Loucy (cell line): ENCODE measurements at regions not wholly inside any gene's neighbourhood (a gene's known extent, or its start where the extent isn't known, plus 50 kb on each side); places are given as distances from the start of the nearest gene placed in this dataset.

ENCODE experiments used
- H2AFZ ChIP-seq: fragments of 200-600 bp; sonication (generic); 2 replicates; pipeline ENCODE4 v1.6.0; 2016; ENCODE audit warnings: antibody characterized with exemption, mild to moderate bottlenecking, low read length, moderate library complexity
- H3F3A ChIP-seq: fragments of 200-600 bp; 2 replicates; pipeline ENCODE4 v1.6.0; 2016; ENCODE audit warnings: antibody characterized with exemption, low read depth, mild to moderate bottlenecking
- H3K27me3 ChIP-seq: fragments of 200-600 bp; sonication (generic); 2 replicates; pipeline ENCODE4 v1.6.1; 2014; ENCODE audit warnings: low read length, mild to moderate bottlenecking; ENCODE audit not compliant: insufficient read depth, poor library complexity, severe bottlenecking
- H3K36me3 ChIP-seq: fragments of 200-600 bp; sonication (generic); 2 replicates; pipeline ENCODE4 v1.6.1; 2016; ENCODE audit warnings: low read length; ENCODE audit not compliant: insufficient read depth
- H3K4me1 ChIP-seq: fragments of 200-600 bp; sonication (generic); 2 replicates; pipeline ENCODE4 v1.5.1; 2014; ENCODE audit warnings: low read length, mild to moderate bottlenecking; ENCODE audit not compliant: insufficient read depth, poor library complexity, severe bottlenecking
- H3K4me2 ChIP-seq: fragments of 200-600 bp; sonication (generic); 2 replicates; pipeline ENCODE4 v1.6.0; 2014; ENCODE audit warnings: antibody characterized with exemption, low read length, low read depth, mild to moderate bottlenecking; ENCODE audit not compliant: poor library complexity, severe bottlenecking
- H3K4me3 ChIP-seq: fragments of 200-600 bp; sonication (generic); 2 replicates; pipeline ENCODE4 v1.5.1; 2014; ENCODE audit warnings: low read length, mild to moderate bottlenecking, mixed read lengths; ENCODE audit not compliant: poor library complexity, severe bottlenecking
- H3K79me2 ChIP-seq: fragments of 200-600 bp; sonication (generic); 2 replicates; pipeline ENCODE4 v1.6.1; 2014; ENCODE audit warnings: low read length; ENCODE audit not compliant: insufficient read depth
- H3K9ac ChIP-seq: fragments of 200-600 bp; sonication (generic); 2 replicates; pipeline ENCODE4 v1.6.0; 2014; ENCODE audit warnings: mild to moderate bottlenecking, low read depth, low read length, moderate library complexity; ENCODE audit not compliant: poor library complexity, severe bottlenecking
- H3K9me2 ChIP-seq: fragments of 200-600 bp; sonication (generic); replicated peaks from 2 replicates; pipeline ENCODE4 v1.6.1; 2016; ENCODE audit warnings: low read depth, low read length, mixed read lengths
- H3K9me3 ChIP-seq: fragments of 200-600 bp; sonication (generic); 2 replicates; pipeline ENCODE4 v1.6.1; 2014; ENCODE audit warnings: mild to moderate bottlenecking, antibody characterized with exemption, low read length, low read depth; ENCODE audit not compliant: insufficient read depth
- H4K20me1 ChIP-seq: fragments of 200-600 bp; sonication (generic); 2 replicates; pipeline ENCODE4 v1.6.0; 2014; ENCODE audit warnings: antibody characterized with exemption, low read length, mild to moderate bottlenecking; ENCODE audit not compliant: insufficient read depth, poor library complexity, severe bottlenecking
- EZH2phosphoT487 ChIP-seq: fragments of 200-600 bp; IDR thresholded peaks from 2 replicates; pipeline ENCODE4 v1.6.1; 2018; ENCODE audit warnings: antibody characterized with exemption, mild to moderate bottlenecking, moderate library complexity, borderline replicate concordance
- TF ChIP-seq, protein P1 (sequence below): fragments of 200-600 bp; sonication (generic); conservative IDR thresholded peaks from 2 replicates; pipeline ENCODE4 v1.5.1; 2014; ENCODE audit warnings: mild to moderate bottlenecking, antibody characterized with exemption, low read length

- Histone ChIP-seq H3F3A (no peaks in the 10 kb centered on the region), H3K9ac (no peak overlapping the region), H3K79me2 (no peaks in the 10 kb centered on the region), H3K4me1 (no peaks in the 10 kb centered on the region), H3K4me2 (no peak overlapping the region), H3K36me3 (no peaks in the 10 kb centered on the region), H2AFZ (no peak overlapping the region), H3K4me3 (no peak overlapping the region), H3K9me3 (no peaks in the 10 kb centered on the region), H4K20me1 (no peaks in the 10 kb centered on the region), H3K27me3 (no peaks in the 10 kb centered on the region), H3K9me2 (no peaks in the 10 kb centered on the region)
- TF ChIP-seq EZH2phosphoT487 = no peak
- TF ChIP-seq, protein P1, sequence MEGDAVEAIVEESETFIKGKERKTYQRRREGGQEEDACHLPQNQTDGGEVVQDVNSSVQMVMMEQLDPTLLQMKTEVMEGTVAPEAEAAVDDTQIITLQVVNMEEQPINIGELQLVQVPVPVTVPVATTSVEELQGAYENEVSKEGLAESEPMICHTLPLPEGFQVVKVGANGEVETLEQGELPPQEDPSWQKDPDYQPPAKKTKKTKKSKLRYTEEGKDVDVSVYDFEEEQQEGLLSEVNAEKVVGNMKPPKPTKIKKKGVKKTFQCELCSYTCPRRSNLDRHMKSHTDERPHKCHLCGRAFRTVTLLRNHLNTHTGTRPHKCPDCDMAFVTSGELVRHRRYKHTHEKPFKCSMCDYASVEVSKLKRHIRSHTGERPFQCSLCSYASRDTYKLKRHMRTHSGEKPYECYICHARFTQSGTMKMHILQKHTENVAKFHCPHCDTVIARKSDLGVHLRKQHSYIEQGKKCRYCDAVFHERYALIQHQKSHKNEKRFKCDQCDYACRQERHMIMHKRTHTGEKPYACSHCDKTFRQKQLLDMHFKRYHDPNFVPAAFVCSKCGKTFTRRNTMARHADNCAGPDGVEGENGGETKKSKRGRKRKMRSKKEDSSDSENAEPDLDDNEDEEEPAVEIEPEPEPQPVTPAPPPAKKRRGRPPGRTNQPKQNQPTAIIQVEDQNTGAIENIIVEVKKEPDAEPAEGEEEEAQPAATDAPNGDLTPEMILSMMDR = no peak
Measured at GRCh38 chr16:64084706-64085105, 1037.2 kb downstream of the CDH11 start.

DNA sequence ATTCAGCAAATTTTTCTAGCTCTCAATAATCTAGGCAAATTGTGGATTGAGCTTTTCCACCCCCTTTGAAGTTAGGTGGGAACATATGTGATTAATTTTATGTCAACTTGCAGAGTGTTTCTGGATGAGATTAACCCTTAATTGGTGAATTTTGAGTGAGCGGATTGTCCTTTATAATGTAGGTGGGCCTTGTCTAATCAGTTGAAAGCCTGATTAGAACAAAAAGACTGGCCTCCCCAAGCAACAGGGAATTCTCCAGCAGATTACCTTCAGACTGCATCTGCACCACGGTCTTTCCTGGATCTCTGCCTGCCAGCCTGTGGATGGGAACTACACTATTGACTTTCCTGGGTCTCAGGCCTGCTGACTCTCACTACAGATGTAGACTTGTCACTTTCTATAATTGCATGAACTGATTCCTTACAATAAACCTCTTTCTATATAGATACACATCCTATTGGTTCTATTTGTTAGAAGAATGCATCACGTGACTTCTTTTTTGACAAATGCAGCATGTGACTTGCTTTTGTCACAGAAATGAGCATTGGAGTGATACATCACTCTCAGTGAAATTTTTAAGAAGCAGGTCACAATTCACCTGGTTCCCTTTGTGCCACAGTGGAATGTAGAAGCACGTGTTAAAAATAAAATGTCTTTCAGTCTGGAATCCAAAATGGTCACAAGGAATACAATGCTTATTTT, 1038.3 kb downstream of the CDH11 start:
- H2AFZ ChIP-seq = no peak overlapping the region
- H3K79me2 ChIP-seq = no peaks in the 10 kb centered on the region

DNA sequence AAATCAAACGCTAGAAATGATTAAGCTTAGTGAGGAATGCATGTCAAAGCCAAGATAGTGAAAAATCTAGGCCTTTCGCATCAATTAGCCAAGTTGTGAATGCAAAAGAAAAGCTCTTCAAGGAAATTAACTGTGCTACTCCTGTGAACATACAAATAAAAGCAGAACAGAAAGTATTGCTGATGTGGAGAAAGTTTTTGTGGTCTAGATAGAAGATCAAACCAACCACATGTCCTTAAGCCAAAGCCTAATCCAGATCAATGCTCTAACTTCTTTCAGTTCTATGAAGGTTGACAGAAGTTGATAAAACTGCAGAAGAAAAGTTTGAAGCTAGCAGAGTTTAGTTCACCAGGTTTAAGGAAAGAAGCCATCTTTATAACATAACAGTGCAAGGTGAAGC, 1044.6 kb downstream of the CDH11 start:
- Histone ChIP-seq H3K27me3 (no peaks in the 10 kb centered on the region), H3K9me2 (no peaks in the 10 kb centered on the region), H3K4me3 (no peak overlapping the region), H3K9me3 (no peaks in the 10 kb centered on the region), H3K79me2 (no peaks in the 10 kb centered on the region), H4K20me1 (no peaks in the 10 kb centered on the region), H3K4me2 (no peak overlapping the region), H2AFZ (no peak overlapping the region), H3K9ac (no peak overlapping the region), H3K36me3 (no peaks in the 10 kb centered on the region), H3F3A (no peaks in the 10 kb centered on the region), H3K4me1 (no peaks in the 10 kb centered on the region)
- TF ChIP-seq EZH2phosphoT487 = no peak
- TF ChIP-seq, protein P1 = no peak

More for the DNA sequence above, 1038.3 kb downstream of the CDH11 start:
- H3K4me3 ChIP-seq = no peak overlapping the region
- no peaks in the 10 kb centered on the region for H3K9me3 ChIP-seq
- H3K9me2 ChIP-seq = no peaks in the 10 kb centered on the region
- TF ChIP-seq, protein P1 = no peak
- TF ChIP-seq EZH2phosphoT487 = no peak
- H3K4me2 ChIP-seq = no peak overlapping the region
- H3K4me1 ChIP-seq = no peaks in the 10 kb centered on the region
- H4K20me1 ChIP-seq = no peaks in the 10 kb centered on the region
- H3K9ac ChIP-seq = no peak overlapping the region
- H3F3A ChIP-seq = no peaks in the 10 kb centered on the region
- H3K27me3 ChIP-seq = no peaks in the 10 kb centered on the region
- H3K36me3 ChIP-seq = no peaks in the 10 kb centered on the region
